ENCODE measurements at regions not wholly inside any gene's neighbourhood (a gene's known extent, or its start where the extent isn't known, plus 50 kb on each side); places are given as distances from the start of the nearest gene placed in this dataset.

DNA sequence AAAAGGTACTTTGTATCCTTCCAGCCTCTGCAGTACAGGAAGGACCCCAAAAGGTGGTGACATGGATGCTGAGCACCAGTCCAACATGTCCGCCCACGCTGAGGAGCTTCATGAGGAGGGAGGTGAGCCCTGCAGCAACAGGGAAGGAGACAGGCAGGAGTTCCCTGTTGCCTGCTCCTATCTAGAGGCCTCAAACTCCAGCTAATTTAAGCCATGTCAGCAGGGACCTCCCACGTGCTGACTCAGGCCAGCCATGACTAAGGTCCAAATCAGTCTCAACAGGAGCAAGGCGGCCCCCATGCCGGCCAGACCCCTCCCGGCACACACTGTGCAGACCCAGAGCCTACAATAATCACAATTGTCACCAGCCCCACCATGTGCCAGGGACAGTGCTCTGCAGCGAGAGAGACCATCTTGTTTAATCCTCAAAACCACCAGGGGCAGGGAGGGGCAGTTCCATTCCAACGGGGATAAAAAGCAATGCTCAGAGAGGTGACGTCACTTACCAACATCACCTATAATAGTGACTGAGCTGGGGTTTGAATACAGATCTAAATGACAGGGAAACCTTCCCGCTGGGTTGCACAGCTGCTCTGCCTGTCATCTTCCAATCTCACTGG, 54.5 kb upstream of the GATA2 start:
- FAIRE-seq, result no peak
- TF ChIP-seq MAFK (IDR thresholded peaks at IDR 0.05; ENCODE audit: partially characterized antibody) (peak; percentile 45), NFE2L2 (conservative IDR thresholded peaks at IDR 0.05; ENCODE audit: low read length) (no peak)
- POLR2A ChIA-PET, result interaction anchor here (0.5 kb wide), 1 partner anchor 57 kb away, joined by 3 read pairs; no protein-coding TSS in a partner anchor
- H3K4me2 ChIP-seq, result no peak overlapping the region
- H3K4me3 ChIP-seq, result no peak overlapping the region
- no peak; a peak in 2 of 6 replicates for ATAC-seq
- H3K4me1 ChIP-seq, result no peaks in the 10 kb centered on the region
- no peak overlapping the region for H3K27ac ChIP-seq
- peaks cover 7% of the 10 kb centered on the region; the same call in 1 of the 3 replicates for H3K9me3 ChIP-seq
- CTCF ChIA-PET, result interaction anchor here (0.8 to 2.1 kb wide), 4 partner anchors 13 to 377 kb away, joined by 3 to 6 read pairs (median 4); no protein-coding TSS in a partner anchor
- no peak for DNase-seq (ENCODE audit: low read depth in 1 of 2, low spot score in 1 of 2)
- 80% methylated on average over 5 of the region's 10 CpGs for WGBS (ENCODE audit: missing lambda C conversion rate)

DNA sequence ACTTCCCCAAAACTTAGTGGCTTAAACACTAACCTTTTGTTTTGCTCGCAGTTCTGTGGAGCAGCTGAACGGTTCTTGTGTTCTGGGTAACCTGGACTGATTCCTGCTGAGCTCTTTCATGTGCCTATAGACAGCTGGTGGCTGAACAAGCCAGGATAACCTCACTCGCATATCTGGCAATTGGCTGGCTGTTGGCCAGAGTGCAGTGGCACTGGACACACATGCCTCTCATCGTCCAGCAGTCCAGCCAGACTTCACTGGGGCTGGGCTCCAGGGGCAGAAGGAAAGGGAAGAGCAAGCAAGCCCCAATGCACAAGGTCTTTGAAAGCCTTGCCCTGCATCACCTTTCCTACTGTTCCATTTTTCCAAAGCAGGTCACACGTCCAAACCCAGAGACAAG, 53.6 kb upstream of the GATA2 start:
- Histone ChIP-seq H3K4me1 (no peaks in the 10 kb centered on the region), H3K9me3 (peaks cover 7% of the 10 kb centered on the region; the same call in 1 of the 3 replicates), H3K4me3 (no peak overlapping the region), H3K4me2 (no peak overlapping the region), H3K27ac (no peak overlapping the region)
- FAIRE-seq, result no peak
- ATAC-seq, result no peak
- WGBS (ENCODE audit: missing lambda C conversion rate), result 83% methylated on average over 3 of the region's 5 CpGs
- no peak for DNase-seq (ENCODE audit: low read depth in 1 of 2, low spot score in 1 of 2)
- POLR2A ChIA-PET, result no interaction called here
- no peak for TF ChIP-seq SMC3 (IDR thresholded peaks at IDR 0.05)
- TF ChIP-seq, protein P1, sequence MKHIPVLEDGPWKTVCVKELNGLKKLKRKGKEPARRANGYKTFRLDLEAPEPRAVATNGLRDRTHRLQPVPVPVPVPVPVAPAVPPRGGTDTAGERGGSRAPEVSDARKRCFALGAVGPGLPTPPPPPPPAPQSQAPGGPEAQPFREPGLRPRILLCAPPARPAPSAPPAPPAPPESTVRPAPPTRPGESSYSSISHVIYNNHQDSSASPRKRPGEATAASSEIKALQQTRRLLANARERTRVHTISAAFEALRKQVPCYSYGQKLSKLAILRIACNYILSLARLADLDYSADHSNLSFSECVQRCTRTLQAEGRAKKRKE (CRISPR knock-in tag; IDR thresholded peaks at IDR 0.05; ENCODE audit: low read depth), result no peak
- TF ChIP-seq BHLHE40 (IDR thresholded peaks at IDR 0.05; ENCODE audit: low read depth, low read length), result no peak
- TF ChIP-seq RNF2 (IDR thresholded peaks at IDR 0.05; ENCODE audit: borderline replicate concordance, low read depth), result no peak
- TF ChIP-seq, protein P2, sequence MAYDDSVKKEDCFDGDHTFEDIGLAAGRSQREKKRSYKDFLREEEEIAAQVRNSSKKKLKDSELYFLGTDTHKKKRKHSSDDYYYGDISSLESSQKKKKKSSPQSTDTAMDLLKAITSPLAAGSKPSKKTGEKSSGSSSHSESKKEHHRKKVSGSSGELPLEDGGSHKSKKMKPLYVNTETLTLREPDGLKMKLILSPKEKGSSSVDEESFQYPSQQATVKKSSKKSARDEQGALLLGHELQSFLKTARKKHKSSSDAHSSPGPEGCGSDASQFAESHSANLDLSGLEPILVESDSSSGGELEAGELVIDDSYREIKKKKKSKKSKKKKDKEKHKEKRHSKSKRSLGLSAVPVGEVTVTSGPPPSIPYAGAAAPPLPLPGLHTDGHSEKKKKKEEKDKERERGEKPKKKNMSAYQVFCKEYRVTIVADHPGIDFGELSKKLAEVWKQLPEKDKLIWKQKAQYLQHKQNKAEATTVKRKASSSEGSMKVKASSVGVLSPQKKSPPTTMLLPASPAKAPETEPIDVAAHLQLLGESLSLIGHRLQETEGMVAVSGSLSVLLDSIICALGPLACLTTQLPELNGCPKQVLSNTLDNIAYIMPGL (CRISPR knock-in tag; IDR thresholded peaks at IDR 0.05; ENCODE audit: borderline replicate concordance), result no peak
- no peak for TF ChIP-seq POLR2AphosphoS2 (conservative IDR thresholded peaks at IDR 0.05; ENCODE audit: low read length)
- TF ChIP-seq RCOR1 (IDR thresholded peaks at IDR 0.05; ENCODE audit: low read depth, low read length), result no peak
- TF ChIP-seq HOXB13 (CRISPR knock-in tag; IDR thresholded peaks at IDR 0.05; ENCODE audit: low read depth), result no peak
- no peak for TF ChIP-seq HDAC2 (IDR thresholded peaks at IDR 0.05)
- TF ChIP-seq JUNB (IDR thresholded peaks at IDR 0.05), result no peak
- TF ChIP-seq EHMT2 (IDR thresholded peaks at IDR 0.05; ENCODE audit: low read depth), result no peak
- TF ChIP-seq NR3C1 (IDR thresholded peaks at IDR 0.05), result no peak
- TF ChIP-seq ZC3H11A (IDR thresholded peaks at IDR 0.05), result no peak
- TF ChIP-seq ESRRA (IDR thresholded peaks at IDR 0.05; ENCODE audit: borderline replicate concordance, low read length), result no peak
- no peak for TF ChIP-seq HOXA7 (CRISPR knock-in tag; IDR thresholded peaks at IDR 0.05)
- TF ChIP-seq EP300 (IDR thresholded peaks at IDR 0.05), result no peak
- no peak for TF ChIP-seq FOSL2 (IDR thresholded peaks at IDR 0.05)
- no peak for TF ChIP-seq FOSL2 (CRISPR knock-in tag; IDR thresholded peaks at IDR 0.05)
- CTCF ChIA-PET, result interaction anchor here (1.1 to 1.7 kb wide), 2 partner anchors 12 to 376 kb away, joined by 3 to 4 read pairs; no protein-coding TSS in a partner anchor

DNA sequence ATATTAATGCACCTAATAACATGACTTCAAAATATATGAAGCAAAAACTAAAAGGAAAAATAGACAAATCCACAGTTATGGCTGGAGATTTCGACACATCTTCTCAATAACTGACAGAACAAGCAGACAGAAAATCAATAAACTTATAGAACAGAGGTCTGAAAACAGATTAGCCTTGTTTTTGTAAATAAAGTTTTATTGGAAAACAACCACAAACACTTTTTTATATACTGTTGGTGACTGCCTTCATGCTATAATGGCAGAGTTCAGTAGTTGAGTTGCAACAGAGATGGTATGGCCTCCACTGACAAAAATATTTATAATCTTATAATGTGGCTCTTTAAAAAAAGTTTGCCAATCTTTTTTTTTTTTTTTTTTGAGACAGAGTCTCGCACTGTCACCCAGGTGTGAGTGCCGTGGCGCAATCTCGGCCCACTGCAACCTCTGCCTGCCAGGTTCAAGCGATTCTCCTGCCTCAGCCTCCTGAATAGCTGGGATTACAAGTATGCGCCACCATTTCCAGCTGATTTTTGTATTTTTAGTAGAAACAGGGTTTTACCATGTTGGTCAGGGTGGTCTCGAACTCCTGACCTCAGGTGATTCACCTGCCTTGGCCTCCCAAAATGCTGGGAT, 52.2 kb upstream of the GATA2 start:
- ATAC-seq, result no peak
- 77% methylated on average over 8 of the region's 8 CpGs for WGBS (ENCODE audit: missing lambda C conversion rate)
- no peak for FAIRE-seq
- peaks cover 7% of the 10 kb centered on the region; the same call in 1 of the 3 replicates for H3K9me3 ChIP-seq
- no peak overlapping the region for H3K4me2 ChIP-seq
- no peak overlapping the region for H3K27ac ChIP-seq
- no peaks in the 10 kb centered on the region for H3K4me1 ChIP-seq
- CTCF ChIA-PET, result no interaction called here
- DNase-seq (ENCODE audit: low read depth in 1 of 2, low spot score in 1 of 2), result no peak
- POLR2A ChIA-PET, result no interaction called here
- H3K4me3 ChIP-seq, result no peak overlapping the region
- TF ChIP-seq KDM5A (IDR thresholded peaks at IDR 0.05) (no peak), ZC3H11A (IDR thresholded peaks at IDR 0.05) (no peak), BHLHE40 (IDR thresholded peaks at IDR 0.05; ENCODE audit: low read depth, low read length) (no peak), TP53 (CRISPR knock-in tag; IDR thresholded peaks at IDR 0.05) (no peak), PHF8 (IDR thresholded peaks at IDR 0.05; ENCODE audit: borderline replicate concordance, low read depth) (no peak), POLR2AphosphoS2 (conservative IDR thresholded peaks at IDR 0.05; ENCODE audit: low read length) (no peak), HDAC2 (IDR thresholded peaks at IDR 0.05) (no peak), MAZ (IDR thresholded peaks at IDR 0.05; ENCODE audit: borderline replicate concordance, low read depth, low read length) (no peak), ZFP36 (IDR thresholded peaks at IDR 0.05; ENCODE audit: borderline replicate concordance, partially characterized antibody) (no peak), SREBF2 (IDR thresholded peaks at IDR 0.05) (no peak), RFX5 (IDR thresholded peaks at IDR 0.05) (no peak), HEYL (CRISPR knock-in tag; IDR thresholded peaks at IDR 0.05) (no peak), FOXS1 (CRISPR knock-in tag; IDR thresholded peaks at IDR 0.05) (no peak), HOXA7 (CRISPR knock-in tag; IDR thresholded peaks at IDR 0.05) (no peak), NFE2L2 (conservative IDR thresholded peaks at IDR 0.05; ENCODE audit: low read length) (no peak), MYC (IDR thresholded peaks at IDR 0.05; ENCODE audit: borderline replicate concordance, low read length) (no peak)
- TF ChIP-seq, protein P3, sequence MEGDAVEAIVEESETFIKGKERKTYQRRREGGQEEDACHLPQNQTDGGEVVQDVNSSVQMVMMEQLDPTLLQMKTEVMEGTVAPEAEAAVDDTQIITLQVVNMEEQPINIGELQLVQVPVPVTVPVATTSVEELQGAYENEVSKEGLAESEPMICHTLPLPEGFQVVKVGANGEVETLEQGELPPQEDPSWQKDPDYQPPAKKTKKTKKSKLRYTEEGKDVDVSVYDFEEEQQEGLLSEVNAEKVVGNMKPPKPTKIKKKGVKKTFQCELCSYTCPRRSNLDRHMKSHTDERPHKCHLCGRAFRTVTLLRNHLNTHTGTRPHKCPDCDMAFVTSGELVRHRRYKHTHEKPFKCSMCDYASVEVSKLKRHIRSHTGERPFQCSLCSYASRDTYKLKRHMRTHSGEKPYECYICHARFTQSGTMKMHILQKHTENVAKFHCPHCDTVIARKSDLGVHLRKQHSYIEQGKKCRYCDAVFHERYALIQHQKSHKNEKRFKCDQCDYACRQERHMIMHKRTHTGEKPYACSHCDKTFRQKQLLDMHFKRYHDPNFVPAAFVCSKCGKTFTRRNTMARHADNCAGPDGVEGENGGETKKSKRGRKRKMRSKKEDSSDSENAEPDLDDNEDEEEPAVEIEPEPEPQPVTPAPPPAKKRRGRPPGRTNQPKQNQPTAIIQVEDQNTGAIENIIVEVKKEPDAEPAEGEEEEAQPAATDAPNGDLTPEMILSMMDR (IDR thresholded peaks at IDR 0.05), result no peak
